ENCODE measurements at regions not wholly inside any gene's neighbourhood (a gene's known extent, or its start where the extent isn't known, plus 50 kb on each side); places are given as distances from the start of the nearest gene placed in this dataset.

DNA sequence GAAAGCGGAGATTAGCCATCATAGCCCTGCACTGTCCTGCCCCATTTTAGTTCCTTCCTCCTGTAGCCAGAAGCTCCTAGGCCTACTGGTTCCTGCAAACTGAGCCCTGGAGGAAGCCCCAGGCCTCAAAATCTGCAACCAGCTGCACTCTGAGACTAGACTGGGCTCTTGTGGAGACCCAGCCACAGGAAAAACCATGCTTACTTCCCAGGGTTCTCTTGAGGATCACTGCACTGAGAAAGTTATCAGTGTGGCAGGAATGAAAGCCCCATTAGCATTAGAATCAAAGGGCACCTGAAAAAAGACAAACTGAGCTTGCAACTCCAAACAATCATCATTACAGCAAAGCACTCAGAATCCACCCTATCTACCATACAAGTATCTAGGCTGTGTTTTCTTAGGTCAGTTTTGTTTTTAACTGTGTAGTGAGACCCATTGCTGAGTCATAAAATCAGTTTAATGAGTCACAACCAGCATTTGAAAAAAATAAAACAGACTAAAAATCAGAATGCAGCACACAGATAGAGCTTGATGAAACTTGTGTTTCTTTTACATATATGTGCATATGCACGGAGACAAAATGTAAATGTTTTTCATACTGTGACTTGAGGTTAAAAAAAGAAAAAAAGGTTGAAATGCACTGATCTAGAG is 91.0 kb downstream of the UNC5CL start:
- no peak for DNase-seq (ENCODE audit: extremely low spot score, insufficient read length, low read depth)
- FAIRE-seq, result no peak

DNA sequence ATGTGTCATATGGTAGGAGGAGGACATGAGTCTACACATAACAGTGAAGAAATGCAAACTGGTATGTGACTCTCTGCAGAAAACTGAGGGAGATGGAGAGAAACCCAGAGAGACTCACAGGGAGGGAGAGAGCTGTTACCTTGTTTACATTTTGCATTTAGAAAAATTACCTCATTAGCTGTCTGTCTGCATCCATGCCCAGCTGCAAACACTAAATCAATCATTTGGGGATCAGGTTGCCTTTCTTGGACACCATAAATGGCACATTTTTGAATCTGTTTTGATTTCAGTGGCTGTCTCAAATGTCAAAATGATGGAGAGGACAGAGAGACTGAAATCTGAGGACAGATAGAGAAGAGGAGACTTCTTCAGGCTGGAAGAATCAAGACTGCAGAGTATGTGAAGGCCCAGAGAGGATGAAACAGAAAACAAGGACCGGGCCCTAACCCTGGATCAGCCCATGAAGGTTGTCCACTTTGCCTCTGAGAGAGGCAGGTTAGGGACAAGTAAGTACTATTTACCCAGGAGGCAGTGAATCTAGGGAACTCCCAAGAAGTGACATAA is 92.2 kb downstream of the UNC5CL start:
- FAIRE-seq (no peak), DNase-seq (ENCODE audit: extremely low spot score, insufficient read length, low read depth) (no peak)

DNA sequence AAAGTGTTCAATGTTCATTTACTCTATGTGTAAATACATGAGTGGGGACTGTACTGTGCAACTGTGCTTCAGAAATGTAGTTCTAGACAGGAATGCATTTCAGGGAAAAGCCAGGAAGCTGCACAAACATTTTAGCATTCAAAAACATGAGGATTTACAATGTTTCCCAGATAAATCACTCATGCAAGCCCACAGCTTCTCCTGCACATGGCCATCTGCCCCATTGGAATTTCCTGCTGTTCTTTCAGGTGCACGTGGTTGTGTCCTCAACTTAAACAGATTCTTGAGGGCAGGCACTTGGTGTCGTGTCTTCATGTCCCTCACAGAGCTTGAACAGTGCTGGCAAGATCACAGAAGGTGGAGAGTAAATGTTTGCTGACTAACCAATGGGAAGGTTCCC is 101.5 kb downstream of the UNC5CL start:
- no peak for DNase-seq (ENCODE audit: extremely low spot score, insufficient read length, low read depth)
- FAIRE-seq, result no peak

DNA sequence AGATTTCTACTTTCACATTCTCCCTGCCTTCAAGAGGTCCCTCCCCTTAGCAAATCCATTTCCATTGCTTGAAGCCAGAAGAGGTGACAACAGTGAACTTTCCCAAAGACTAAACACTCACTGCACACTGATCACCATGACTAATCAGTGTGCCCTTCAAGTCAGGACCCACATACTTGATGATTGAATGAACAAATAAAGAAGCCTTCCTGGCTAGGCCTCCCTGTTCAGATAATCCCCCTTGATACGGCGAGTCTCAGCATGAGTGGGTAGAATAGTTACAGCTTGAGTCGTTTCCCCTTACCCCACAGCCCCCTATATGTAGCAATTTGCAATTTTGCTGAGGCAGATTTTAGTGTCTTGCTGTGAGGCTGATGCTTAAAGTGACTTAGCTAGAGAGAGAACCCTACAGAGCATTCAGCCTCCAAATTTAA is 102.2 kb downstream of the UNC5CL start:
- no peak for DNase-seq (ENCODE audit: extremely low spot score, insufficient read length, low read depth)
- no peak for FAIRE-seq

DNA sequence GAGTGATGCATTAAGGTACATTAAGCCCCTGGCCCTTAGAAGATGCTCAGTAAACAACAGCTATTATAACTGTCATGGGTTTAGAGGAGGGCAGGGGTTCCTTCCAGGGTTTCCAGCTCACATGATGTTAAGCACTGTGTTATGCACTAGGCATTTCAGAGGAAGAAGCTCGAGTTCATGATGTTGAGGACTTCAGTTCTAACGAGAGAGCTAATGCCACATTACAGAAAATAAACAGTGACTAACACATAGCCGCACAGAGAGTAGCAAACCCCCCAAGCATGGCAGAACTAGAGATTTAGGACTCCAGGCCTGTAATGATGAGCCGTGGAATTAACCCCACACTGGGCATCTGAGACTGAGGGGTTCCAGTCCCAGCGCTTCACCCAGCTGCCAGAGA is 105.2 kb downstream of the UNC5CL start:
- DNase-seq (ENCODE audit: extremely low spot score, insufficient read length, low read depth), result no peak
- FAIRE-seq, result no peak

GRCh38 chr6:40932953-40933352 is 106.1 kb downstream of the UNC5CL start:
- no peak for FAIRE-seq
- no peak for DNase-seq (ENCODE audit: extremely low spot score, insufficient read length, low read depth)

- FAIRE-seq, result no peak
- DNase-seq (ENCODE audit: extremely low spot score, insufficient read length, low read depth), result no peak
Measured at GRCh38 chr6:40932366-40932765, 106.7 kb downstream of the UNC5CL start.

GRCh38 chr6:40931931-40932330 is 107.1 kb downstream of the UNC5CL start:
- DNase-seq (ENCODE audit: extremely low spot score, insufficient read length, low read depth) (no peak), FAIRE-seq (no peak)

GRCh38 chr6:40930555-40930954 is 108.5 kb downstream of the UNC5CL start:
- FAIRE-seq (no peak), DNase-seq (ENCODE audit: extremely low spot score, insufficient read length, low read depth) (no peak)

- DNase-seq (ENCODE audit: extremely low spot score, insufficient read length, low read depth), result no peak
- FAIRE-seq, result no peak
Measured at GRCh38 chr6:40930045-40930444, 109.0 kb downstream of the UNC5CL start.

- DNase-seq (ENCODE audit: extremely low spot score, insufficient read length, low read depth) (no peak), FAIRE-seq (no peak)
Measured at GRCh38 chr6:40929176-40929575, 109.8 kb downstream of the UNC5CL start.

DNA sequence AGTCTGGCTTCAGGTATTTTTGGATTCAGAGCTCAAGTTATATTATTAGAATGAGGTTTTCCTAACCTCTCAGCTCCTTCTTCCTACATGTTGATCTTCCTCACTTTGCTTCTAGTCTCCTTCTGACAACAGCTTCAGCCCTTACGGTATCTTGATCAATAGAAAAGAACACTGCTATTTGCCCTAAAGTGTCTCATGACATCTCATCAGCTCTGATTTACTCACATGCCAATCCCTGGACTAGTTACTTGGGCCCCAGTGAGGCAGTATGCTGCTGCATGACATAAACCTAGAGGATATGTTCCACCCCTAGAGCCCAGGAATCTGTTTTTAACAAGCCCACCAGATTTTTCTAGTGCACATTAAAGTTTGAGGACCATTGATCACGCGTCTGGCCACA is 110.3 kb downstream of the UNC5CL start:
- FAIRE-seq (no peak), DNase-seq (ENCODE audit: extremely low spot score, insufficient read length, low read depth) (no peak)

DNA sequence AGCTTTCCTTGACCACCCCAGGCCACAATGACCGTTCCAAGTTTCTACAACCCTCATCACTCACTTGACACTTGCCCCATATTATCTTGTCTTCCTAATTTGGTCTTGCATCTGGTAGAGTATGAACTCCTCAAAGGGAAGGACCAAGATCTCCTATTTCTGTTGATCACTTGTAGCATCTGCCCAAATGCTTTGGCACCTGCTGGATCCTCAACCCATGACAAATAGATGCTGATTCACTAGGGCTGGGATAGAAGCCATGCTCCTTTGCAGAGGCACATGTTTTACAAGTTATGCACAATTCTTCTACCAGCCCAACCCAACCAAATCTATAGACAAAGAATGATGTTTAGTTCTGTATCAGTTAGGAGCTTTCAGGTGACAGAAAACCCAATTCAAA is 110.7 kb downstream of the UNC5CL start:
- DNase-seq (ENCODE audit: extremely low spot score, insufficient read length, low read depth) (no peak), FAIRE-seq (no peak)

DNA sequence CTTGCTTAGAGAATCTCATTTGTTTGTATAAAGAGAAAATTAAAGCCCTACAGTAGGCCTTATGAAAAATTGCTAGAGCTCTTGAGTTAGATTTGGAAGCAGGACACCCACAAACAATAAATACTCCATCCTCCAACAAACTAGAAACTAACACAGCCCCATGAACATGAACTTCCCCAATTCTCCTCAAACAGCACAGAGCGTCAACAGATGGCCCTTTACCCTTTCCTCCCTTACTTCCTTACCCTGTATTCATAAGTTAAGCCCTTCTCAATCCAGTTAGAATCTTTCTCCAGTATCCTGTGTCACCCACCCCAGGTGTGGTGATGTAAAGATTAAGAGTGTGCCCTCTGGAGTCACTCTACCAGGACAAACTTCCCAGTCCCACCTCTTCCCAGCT is 113.7 kb downstream of the UNC5CL start:
- DNase-seq (ENCODE audit: extremely low spot score, insufficient read length, low read depth), result no peak
- no peak for FAIRE-seq

- FAIRE-seq (no peak), DNase-seq (ENCODE audit: extremely low spot score, insufficient read length, low read depth) (no peak)
Measured at GRCh38 chr6:40924839-40925238, 114.2 kb downstream of the UNC5CL start.

GRCh38 chr6:40923880-40924279 is 115.1 kb downstream of the UNC5CL start:
- no peak for DNase-seq (ENCODE audit: extremely low spot score, insufficient read length, low read depth)
- no peak for FAIRE-seq

DNA sequence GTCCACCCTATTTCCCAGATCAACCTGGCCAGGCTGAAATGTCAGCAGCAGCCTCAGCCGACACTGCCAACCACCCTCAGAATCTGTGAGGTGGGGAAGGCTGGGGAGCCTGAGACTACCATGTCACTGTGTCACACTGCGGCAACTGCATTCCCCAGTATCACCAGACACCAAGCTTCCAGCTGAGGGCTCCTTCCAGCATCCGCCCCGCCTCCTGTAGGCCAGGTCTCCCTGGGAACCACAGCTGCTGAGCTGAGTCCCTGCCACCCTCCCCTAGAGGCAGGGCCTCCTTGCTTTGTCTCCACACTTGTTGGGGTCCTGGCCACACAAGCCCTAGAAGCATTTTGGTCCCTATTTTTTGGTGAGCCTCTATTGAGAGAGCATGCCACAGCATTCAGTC is 115.7 kb downstream of the UNC5CL start:
- FAIRE-seq, result no peak
- no peak for DNase-seq (ENCODE audit: extremely low spot score, insufficient read length, low read depth)

- DNase-seq (ENCODE audit: extremely low spot score, insufficient read length, low read depth), result no peak
- no peak for FAIRE-seq
Measured at GRCh38 chr6:40922281-40922680, 116.7 kb downstream of the UNC5CL start.

GRCh38 chr6:40918040-40918651 is 120.9 kb downstream of the UNC5CL start:
- DNase-seq (ENCODE audit: extremely low spot score, insufficient read length, low read depth), result no peak
- no peak for FAIRE-seq

DNA sequence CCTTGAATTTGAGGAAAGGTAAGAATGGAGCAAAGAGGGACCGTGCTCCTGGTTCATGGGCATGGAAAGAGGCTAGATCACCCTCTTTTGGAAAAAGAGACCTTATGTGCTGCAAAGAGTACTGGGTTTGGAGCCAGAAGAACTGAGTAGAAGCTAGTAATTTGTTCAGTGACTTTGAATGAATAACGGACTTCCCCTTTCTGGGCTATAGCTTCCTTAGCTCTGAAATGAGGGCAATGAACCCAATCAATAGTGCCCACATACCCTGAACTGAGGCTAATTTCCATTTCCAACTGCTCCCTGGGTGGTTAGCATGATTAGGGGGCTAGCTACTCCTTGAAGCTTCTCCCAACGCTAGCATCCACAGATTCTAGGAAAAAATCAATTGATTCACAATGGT is 121.4 kb downstream of the UNC5CL start:
- DNase-seq (ENCODE audit: extremely low spot score, insufficient read length, low read depth) (no peak), FAIRE-seq (no peak)

DNA sequence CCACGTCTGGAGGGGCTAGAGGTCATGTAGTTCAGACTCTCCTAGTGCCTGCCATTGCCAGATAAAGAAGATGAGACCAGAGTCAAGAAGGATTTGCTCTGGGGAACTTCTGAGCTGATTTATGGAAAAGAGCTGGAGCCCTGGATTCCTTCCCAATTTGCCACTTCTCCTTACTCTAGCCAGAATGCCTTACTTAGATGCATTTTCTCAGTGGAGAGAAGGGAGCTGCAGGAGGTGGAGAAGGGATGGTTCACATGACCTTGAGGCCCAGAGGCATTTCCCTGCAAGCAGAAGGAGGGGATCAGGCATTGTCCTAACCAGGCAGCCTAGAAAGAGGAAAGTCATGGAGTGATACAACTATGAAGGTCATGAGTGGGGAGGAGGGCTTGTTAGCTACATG is 122.2 kb downstream of the UNC5CL start:
- no peak for FAIRE-seq

DNA sequence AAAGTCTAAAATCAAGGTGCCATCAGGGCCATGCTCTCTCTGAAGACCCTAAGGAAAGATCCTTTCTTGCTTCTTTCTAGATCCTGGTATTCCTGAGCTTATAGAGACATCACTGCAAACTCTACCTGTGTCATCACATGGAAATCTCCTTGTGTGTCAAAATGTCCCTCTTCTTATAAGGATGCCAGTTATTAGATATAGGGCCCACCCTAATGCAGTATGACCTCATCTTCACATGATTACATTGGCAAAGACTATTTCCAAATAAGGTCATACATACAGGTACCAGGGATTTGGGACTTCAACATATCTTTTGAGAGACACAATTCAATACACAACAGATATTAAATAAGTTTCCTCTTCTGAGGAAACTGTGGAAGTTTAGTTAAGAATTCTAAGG is 123.9 kb downstream of the UNC5CL start:
- DNase-seq (ENCODE audit: extremely low spot score, insufficient read length, low read depth), result no peak
- no peak for FAIRE-seq

More for the DNA sequence above, 122.2 kb downstream of the UNC5CL start:
- DNase-seq (ENCODE audit: extremely low spot score, insufficient read length, low read depth), result no peak

Data from GM18507 (cell line).